ENCODE measurements at regions not wholly inside any gene's neighbourhood (a gene's known extent, or its start where the extent isn't known, plus 50 kb on each side); places are given as distances from the start of the nearest gene placed in this dataset.
"Not testable (repeated sequence)": the region's sequence is repeated elsewhere in the genome, so short reads cannot be mapped to it uniquely, and the experiment has no call there.

- no peak for DNase-seq (ENCODE audit: low read depth)
Observed at GRCh38 chr1:230556453-230556852, 85.8 kb upstream of the COG2 start.

- no peak for DNase-seq (ENCODE audit: low read depth)
Observed at GRCh38 chr1:230555814-230556213, 86.5 kb upstream of the COG2 start.

GRCh38 chr1:230552880-230553279, 89.4 kb upstream of the COG2 start:
- DNase-seq (ENCODE audit: low read depth): no peak

GRCh38 chr1:230550945-230551344, 91.3 kb upstream of the COG2 start:
- not testable (repeated sequence) for DNase-seq (ENCODE audit: low read depth)

- DNase-seq (ENCODE audit: low read depth): no peak
Observed at GRCh38 chr1:230550428-230550827, 91.9 kb upstream of the COG2 start.

DNA sequence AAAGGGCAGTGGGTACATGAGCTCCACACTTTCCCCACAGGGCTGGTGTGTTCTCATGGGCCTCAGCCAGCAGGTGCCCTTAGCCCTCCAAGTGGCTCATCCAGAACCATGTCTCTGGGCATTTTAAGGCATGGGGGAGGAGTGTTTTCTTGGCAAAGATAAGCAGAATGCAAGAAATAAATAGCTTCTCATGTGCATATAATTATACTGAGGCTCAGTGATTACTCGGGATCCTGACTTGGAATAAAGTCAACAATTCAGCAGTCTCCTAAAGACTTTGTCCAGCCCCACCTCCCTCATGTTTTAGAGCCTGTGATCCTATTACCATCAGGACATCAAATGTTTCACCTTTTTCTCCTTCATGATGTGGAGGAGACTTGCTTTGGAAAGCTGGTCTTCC, 92.7 kb upstream of the COG2 start:
- DNase-seq (ENCODE audit: low read depth): no peak

GRCh38 chr1:230548997-230549396, 93.3 kb upstream of the COG2 start:
- DNase-seq (ENCODE audit: low read depth): no peak

DNA sequence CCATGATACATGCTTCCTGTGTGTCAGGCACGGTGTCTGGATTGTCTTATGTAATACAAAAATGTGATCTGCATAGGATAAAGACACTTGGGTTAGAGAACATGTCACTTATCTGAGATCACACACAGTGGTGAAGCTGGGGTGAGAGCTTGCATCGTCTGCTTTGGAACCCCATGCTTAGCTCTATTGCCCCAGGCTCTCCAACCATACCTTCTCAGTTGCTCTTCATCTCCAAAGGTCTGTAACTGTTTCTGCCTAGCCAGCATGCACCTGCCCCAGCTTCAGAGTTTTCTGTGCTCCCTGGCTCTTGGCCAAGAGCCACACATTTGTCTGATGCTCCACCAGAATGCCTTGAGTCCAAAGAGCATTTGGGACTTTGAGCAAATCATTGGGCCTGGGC, 93.9 kb upstream of the COG2 start:
- no peak for DNase-seq (ENCODE audit: low read depth)

- no peak for DNase-seq (ENCODE audit: low read depth)
Observed at GRCh38 chr1:230545181-230545580, 97.1 kb upstream of the COG2 start.

DNA sequence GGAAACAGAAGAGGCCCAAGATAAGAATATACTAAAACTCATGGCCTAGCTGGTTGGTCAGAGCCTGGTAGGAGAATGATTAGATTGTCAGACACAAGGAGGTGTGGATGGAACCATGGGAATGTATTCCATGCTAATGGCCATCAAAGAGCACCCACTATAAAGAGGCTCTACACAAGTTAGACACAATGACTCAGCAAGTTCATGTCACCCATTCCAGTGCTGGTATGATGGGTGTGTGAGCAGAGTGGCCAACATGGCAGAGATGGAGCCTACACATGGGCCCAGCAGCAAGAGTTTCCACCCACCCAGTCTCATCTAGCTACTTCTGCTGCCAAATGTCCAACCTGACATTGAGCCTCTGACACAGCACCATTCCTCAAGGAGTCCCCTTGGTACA, 97.5 kb upstream of the COG2 start:
- DNase-seq (ENCODE audit: low read depth): no peak

GRCh38 chr1:230543085-230543484, 99.2 kb upstream of the COG2 start:
- DNase-seq (ENCODE audit: low read depth): no peak

- DNase-seq (ENCODE audit: low read depth): no peak
Observed at GRCh38 chr1:230542681-230543080, 99.6 kb upstream of the COG2 start.

DNA sequence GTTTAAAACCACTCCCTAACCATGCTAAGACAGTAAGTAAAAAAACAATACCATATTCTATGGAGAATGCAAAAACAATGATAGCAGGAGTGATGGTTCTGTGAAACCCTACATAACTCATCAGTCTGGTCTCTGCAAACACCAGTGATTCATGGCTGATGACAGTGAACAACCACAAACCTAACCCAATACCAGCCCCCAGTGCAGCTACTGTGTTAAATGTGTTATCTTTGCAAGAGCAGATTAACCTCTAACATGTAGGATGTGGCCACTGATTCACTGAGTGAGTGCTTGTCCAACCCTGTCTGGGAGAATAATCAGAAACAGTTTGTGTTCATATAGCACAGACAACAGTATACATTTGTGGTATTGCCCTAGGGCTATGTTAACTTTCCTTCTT, 100.2 kb upstream of the COG2 start:
- DNase-seq (ENCODE audit: low read depth): no peak

GRCh38 chr1:230541306-230541705, 101.0 kb upstream of the COG2 start:
- DNase-seq (ENCODE audit: low read depth): no peak

- DNase-seq (ENCODE audit: low read depth): no peak
Observed at GRCh38 chr1:230540421-230541155, 101.7 kb upstream of the COG2 start.

GRCh38 chr1:230537456-230537855, 104.8 kb upstream of the COG2 start:
- DNase-seq (ENCODE audit: low read depth): no peak

- no peak for DNase-seq (ENCODE audit: low read depth)
Observed at GRCh38 chr1:230536641-230537155, 105.6 kb upstream of the COG2 start.

DNA sequence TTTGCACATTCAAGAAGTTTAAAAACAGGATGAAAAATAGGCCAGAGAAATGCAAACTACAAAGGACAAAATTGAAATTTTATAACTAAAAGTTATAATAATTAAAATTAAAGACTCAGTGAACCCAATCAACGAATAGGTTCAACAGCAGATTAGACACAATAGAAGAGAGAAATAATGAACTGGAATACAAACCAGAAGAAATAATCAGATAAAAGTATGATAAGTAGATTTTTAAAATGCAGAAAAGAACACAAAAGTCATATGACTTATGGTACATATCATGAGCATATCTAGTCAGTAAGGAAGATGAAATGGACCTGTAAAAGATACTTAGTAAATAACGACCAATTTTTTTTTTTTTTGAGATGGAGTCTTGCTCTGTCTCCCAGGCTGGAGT, 108.1 kb upstream of the COG2 start:
- DNase-seq (ENCODE audit: low read depth): no peak

GRCh38 chr1:230531103-230531502, 105.0 kb upstream of the PGBD5 start:
- DNase-seq (ENCODE audit: low read depth): no peak

DNA sequence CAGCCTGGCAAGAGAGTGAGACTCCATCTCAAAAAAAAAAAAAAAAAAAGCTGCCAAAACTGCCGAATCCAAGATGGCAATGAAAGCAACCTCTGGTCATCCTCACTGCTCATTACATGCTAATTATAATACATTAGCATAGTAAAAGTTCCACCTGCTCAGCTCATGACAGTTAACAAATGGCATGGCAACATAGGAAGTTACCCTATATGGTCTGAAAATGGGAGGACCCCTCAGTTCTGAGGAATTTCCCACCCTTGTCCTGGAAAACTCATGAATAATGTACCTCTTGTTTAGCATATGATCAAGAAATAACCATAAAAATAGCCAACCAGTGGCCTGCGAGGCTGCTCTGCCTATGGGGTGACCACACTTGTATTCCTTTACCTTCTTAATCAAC, 93.1 kb upstream of the PGBD5 start:
- DNase-seq (ENCODE audit: low read depth): no peak

- no peak for DNase-seq (ENCODE audit: low read depth)
Observed at GRCh38 chr1:230518511-230518910, 92.4 kb upstream of the PGBD5 start.

GRCh38 chr1:230517786-230518185, 91.7 kb upstream of the PGBD5 start:
- no peak for DNase-seq (ENCODE audit: low read depth)

DNA sequence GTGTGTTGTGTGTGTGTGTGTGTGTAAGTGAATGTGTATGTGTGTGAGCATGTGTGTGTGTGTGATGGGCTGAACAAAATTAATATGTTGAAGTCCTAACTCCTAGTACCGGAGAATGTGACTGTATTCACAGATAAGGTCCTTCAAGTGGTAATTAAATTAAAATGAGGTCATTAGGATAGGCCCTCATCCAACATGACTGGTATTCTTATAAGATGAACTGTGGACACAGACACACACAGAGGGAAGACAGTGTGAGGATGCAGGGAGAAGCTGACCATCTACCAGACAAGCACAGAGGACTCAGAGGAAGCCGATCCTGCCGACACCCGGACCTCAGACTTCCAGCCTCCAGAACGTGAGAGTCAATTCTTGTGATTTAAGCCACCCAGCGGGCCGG, 91.2 kb upstream of the PGBD5 start:
- no peak for DNase-seq (ENCODE audit: low read depth)

GRCh38 chr1:230516889-230517288, 90.8 kb upstream of the PGBD5 start:
- DNase-seq (ENCODE audit: low read depth): no peak

Data from fibroblast of the conjunctiva (primary cell).